RWPE2 (cell line): ENCODE measurements at regions not wholly inside any gene's neighbourhood (a gene's known extent, or its start where the extent isn't known, plus 50 kb on each side); places are given as distances from the start of the nearest gene placed in this dataset.

ENCODE experiments used
- ATAC-seq: fragments of 200-7000 bp; cut with Tn5 transposase; 3 replicates; pipeline ENCODE4 v1.9.1; 2021; ENCODE audit warnings: low read depth
- DNase-seq: peaks from one replicate; pipeline ENCODE4 v3.0.0-alpha.2; 2020; ENCODE audit warnings: low spot score
- H3K27ac ChIP-seq: fragments of 450-650 bp; 2 replicates; pipeline ENCODE4 v1.5.1; 2017; ENCODE audit warnings: mild to moderate bottlenecking; ENCODE audit not compliant: poor library complexity, severe bottlenecking
- H3K27me3 ChIP-seq: fragments of 250-450 bp; sonication (Bioruptor Pico); 2 replicates; pipeline ENCODE4 v1.5.1; 2021; ENCODE audit warnings: mild to moderate bottlenecking, moderate library complexity; ENCODE audit not compliant: insufficient read depth, poor library complexity, severe bottlenecking
- H3K36me3 ChIP-seq: fragments of 250-450 bp; sonication (Bioruptor Pico); 2 replicates; pipeline ENCODE4 v1.5.1; 2020; ENCODE audit warnings: low read depth, mild to moderate bottlenecking, moderate library complexity
- H3K4me1 ChIP-seq: fragments of 250-450 bp; sonication (Bioruptor Pico); 2 replicates; pipeline ENCODE4 v1.5.1; 2021; ENCODE audit warnings: mild to moderate bottlenecking, moderate library complexity; ENCODE audit not compliant: insufficient read depth, poor library complexity, severe bottlenecking
- H3K4me3 ChIP-seq: fragments of 250-450 bp; sonication (Bioruptor Pico); 2 replicates; pipeline ENCODE4 v1.5.1; 2021; ENCODE audit warnings: mild to moderate bottlenecking, moderate library complexity; ENCODE audit not compliant: severe bottlenecking
- H3K9me3 ChIP-seq: fragments of 250-450 bp; sonication (Bioruptor Pico); 2 replicates; pipeline ENCODE4 v1.5.1; 2021; ENCODE audit warnings: mild to moderate bottlenecking, moderate library complexity; ENCODE audit not compliant: severe bottlenecking
- CTCF ChIP-seq: fragments of 450-650 bp; IDR thresholded peaks from one replicate; pipeline ENCODE4 v1.5.1; 2017; ENCODE audit warnings: mild to moderate bottlenecking, moderate library complexity; ENCODE audit not compliant: poor library complexity, severe bottlenecking

DNA sequence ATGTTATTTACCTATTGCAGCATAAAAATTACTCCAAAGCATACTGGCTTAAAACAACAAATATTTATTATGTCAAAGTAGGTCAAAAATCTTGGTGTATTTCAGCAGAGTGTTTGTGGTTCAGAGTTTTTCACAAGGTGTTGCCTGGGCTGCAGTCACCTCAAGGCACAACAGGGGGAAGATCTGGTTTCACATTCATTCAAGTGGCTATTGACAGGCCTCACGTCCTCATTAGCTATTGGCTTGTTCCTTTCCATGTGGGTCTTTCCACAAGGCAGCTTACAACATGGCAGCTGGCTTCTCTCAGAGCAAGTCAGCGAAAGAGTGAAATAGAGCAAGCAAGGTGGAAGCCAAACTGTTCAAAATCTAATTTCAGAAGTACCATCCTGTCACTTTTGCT, 602.9 kb downstream of the OLFM4 start:
- Histone ChIP-seq H3K4me3 (no peak overlapping the region), H3K27me3 (no peaks in the 10 kb centered on the region), H3K36me3 (no peaks in the 10 kb centered on the region), H3K27ac (no peak overlapping the region), H3K4me1 (no peaks in the 10 kb centered on the region), H3K9me3 (no peaks in the 10 kb centered on the region)
- ATAC-seq = no peak
- no peak for DNase-seq
- no peak for TF ChIP-seq CTCF

DNA sequence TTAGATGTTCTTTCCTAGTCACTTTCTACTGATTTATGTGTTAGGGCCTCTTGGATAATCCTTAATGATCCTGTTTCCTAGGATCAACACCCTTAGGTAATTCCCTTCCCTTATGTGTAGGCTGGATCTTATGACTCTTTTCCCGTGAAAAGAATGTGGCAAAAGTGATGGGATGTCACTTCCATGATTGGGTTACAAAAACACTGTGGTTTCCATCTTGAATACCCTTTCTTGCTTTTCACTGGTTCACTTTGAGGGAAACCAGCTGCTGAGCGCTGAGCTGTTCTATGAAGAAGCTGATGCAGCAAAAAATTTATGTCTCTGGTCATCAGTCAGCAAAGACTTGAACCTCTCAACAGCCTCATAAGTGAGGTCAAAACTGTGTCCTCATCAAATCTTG, 609.4 kb downstream of the OLFM4 start:
- Histone ChIP-seq H3K4me1 (no peaks in the 10 kb centered on the region), H3K27me3 (no peaks in the 10 kb centered on the region), H3K27ac (no peak overlapping the region), H3K9me3 (no peaks in the 10 kb centered on the region), H3K36me3 (no peaks in the 10 kb centered on the region), H3K4me3 (no peak overlapping the region)
- DNase-seq (no peak), ATAC-seq (no peak)
- TF ChIP-seq CTCF = no peak

- Histone ChIP-seq H3K27me3 (no peaks in the 10 kb centered on the region), H3K27ac (no peak overlapping the region), H3K4me3 (no peak overlapping the region), H3K36me3 (no peaks in the 10 kb centered on the region), H3K4me1 (no peaks in the 10 kb centered on the region), H3K9me3 (no peaks in the 10 kb centered on the region)
- no peak for ATAC-seq
- DNase-seq = no peak
- TF ChIP-seq CTCF = no peak
Observed at GRCh38 chr13:53642306-53642705, 613.7 kb downstream of the OLFM4 start.

- no peaks in the 10 kb centered on the region for H3K9me3 ChIP-seq
Observed at GRCh38 chr13:53648673-53649072, 620.1 kb downstream of the OLFM4 start.

DNA sequence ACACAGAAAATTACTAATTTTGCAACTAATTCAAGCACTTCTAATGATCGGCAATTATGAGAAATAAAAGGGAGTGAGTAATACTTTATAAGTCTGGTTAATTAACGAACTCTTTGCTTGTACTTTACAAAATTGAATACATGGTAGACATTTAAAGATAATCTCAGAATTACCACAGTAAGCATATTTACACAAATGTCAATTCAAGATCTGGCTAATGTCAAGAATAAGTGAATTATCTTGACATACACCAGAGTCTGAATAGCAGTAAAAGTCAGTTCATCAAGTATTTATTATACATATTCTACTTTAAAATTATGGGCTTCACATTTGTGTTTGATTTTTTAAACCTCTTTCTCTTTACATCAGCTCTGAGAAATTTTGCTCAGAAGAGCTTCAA, 643.4 kb downstream of the OLFM4 start:
- no peak for TF ChIP-seq CTCF
- Histone ChIP-seq H3K27ac (no peak overlapping the region), H3K36me3 (no peaks in the 10 kb centered on the region), H3K4me1 (no peaks in the 10 kb centered on the region), H3K9me3 (no peaks in the 10 kb centered on the region), H3K27me3 (no peaks in the 10 kb centered on the region), H3K4me3 (no peak overlapping the region)
- ATAC-seq = no peak
- no peak for DNase-seq

More at GRCh38 chr13:53648673-53649072, 620.1 kb downstream of the OLFM4 start:
- Histone ChIP-seq H3K4me3 (no peak overlapping the region), H3K27me3 (no peaks in the 10 kb centered on the region), H3K4me1 (no peaks in the 10 kb centered on the region), H3K27ac (no peak overlapping the region), H3K36me3 (no peaks in the 10 kb centered on the region)
- DNase-seq (no peak), ATAC-seq (no peak)
- TF ChIP-seq CTCF = no peak
